Spleen (tissue), 11 donors: ENCODE measurements at regions not wholly inside any gene's neighbourhood (a gene's known extent, or its start where the extent isn't known, plus 50 kb on each side); places are given as distances from the start of the nearest gene placed in this dataset.

Experiments
- DNase-seq: peaks from one replicate; pipeline ENCODE4 v3.0.0-alpha.2; 2020
- H3K27ac ChIP-seq, 8 donors: fragments of 200-600 bp; sonication (generic) in 7 of 8; 1 replicate in 4 of 8; 2 replicates in 4 of 8; pipeline versions ENCODE4 v1.5.0 to v1.8.0; 2016 to 2021; ENCODE audit warnings: inconsistent platforms in 4 of 8, mild to moderate bottlenecking in 4 of 8, moderate library complexity in 1 of 8
- H3K27me3 ChIP-seq, 7 donors: fragments of 200-600 bp; sonication (generic) in 6 of 7; replicated peaks in 1 of 7; 1 replicate in 4 of 7; 2 replicates in 3 of 7; pipeline versions ENCODE4 v1.5.0 to v1.8.0; 2016 to 2021; ENCODE audit warnings: inconsistent platforms in 3 of 7, mild to moderate bottlenecking in 1 of 7
- H3K36me3 ChIP-seq, 6 donors: fragments of 200-600 bp; sonication (generic) in 5 of 6; 1 replicate in 4 of 6; 2 replicates in 2 of 6; pipeline versions ENCODE4 v1.5.0 to v1.8.0; 2016 to 2021; ENCODE audit warnings: inconsistent platforms in 2 of 6
- H3K4me1 ChIP-seq, 6 donors: fragments of 200-600 bp; sonication (generic) in 5 of 6; 1 replicate in 3 of 6; 2 replicates in 3 of 6; pipeline versions ENCODE4 v1.5.0 to v1.8.0; 2016 to 2021; ENCODE audit warnings: inconsistent platforms in 3 of 6
- H3K4me3 ChIP-seq, 8 donors: fragments of 200-600 bp; sonication (generic) in 7 of 8; 1 replicate in 4 of 8; 2 replicates in 4 of 8; pipeline versions ENCODE4 v1.5.0 to v1.8.0; 2016 to 2021; ENCODE audit warnings: inconsistent platforms in 4 of 8, mild to moderate bottlenecking in 4 of 8, moderate library complexity in 2 of 8
- H3K9me3 ChIP-seq, 8 donors: fragments of 200-600 bp; sonication (generic) in 7 of 8; 1 replicate in 4 of 8; 2 replicates in 4 of 8; pipeline versions ENCODE4 v1.5.0 to v1.8.0; 2016 to 2021; ENCODE audit warnings: inconsistent platforms in 4 of 8
- CTCF ChIP-seq, 11 experiments: fragments of 200-600 bp in 7 of 11; fragments of 450-650 bp in 4 of 11; sonication (generic) in 4 of 11; IDR thresholded peaks in 8 of 11; conservative IDR thresholded peaks in 3 of 11; 1 replicate in 7 of 11; 2 replicates in 4 of 11; pipeline versions ENCODE4 v1.4.0 to v1.8.0; 2016 to 2021; ENCODE audit warnings: antibody characterized with exemption in 11 of 11, inconsistent platforms in 4 of 11, mild to moderate bottlenecking in 1 of 11
- POLR2A ChIP-seq, 3 donors: fragments of 450-650 bp; IDR thresholded peaks; one replicate each; pipeline ENCODE4 v1.5.1; 2017; ENCODE audit warnings: antibody characterized with exemption in 3 of 3, mild to moderate bottlenecking in 1 of 3
- POLR2AphosphoS5 ChIP-seq, 3 donors: sonication (generic); formaldehyde crosslinking; IDR thresholded peaks; one replicate each; pipeline ENCODE4 v1.5.1; 2017; ENCODE audit warnings: antibody characterized with exemption in 3 of 3
- WGBS, 5 donors: extraction: QIAGEN DNeasy Blood & Tissue Kit in 3 of 5; methylation state at CpG; one replicate each; pipeline versions ENCODE4 v1.1.5 to v1.1.7; 2013 to 2018; 5-methylcytosine and 5-hydroxymethylcytosine counted together
- intact Hi-C: fragments of 100-400 bp; cut with DNase I; formaldehyde crosslinking; loops from one replicate; pipeline ENCODE4 v1.15.0; 2023; ENCODE audit warnings: low total_unique reads
- donor health status: healthy with polysubstance abuse.
- donor health status: DM: no; HTN: no; CAD: no; lungs with moderate emphysema.
- donor health status: DM: no; HTN: no; CAD: no.
- donor health status: Bipolar disorder and iron deficiency.
- donor health status: healthy.
- donor health status: DM: no; HTN: no; CAD: no.
- donor health status: DM: yes; HTN: yes; CAD: no.

GRCh38 chr4:112073181-112073580 is 72.1 kb upstream of the FAM241A start:
- 74 to 84% (median 78%) methylated on average over 6 of the region's 6 CpGs for WGBS, 5 donors
- no peaks in the 10 kb centered on the region for H3K27me3 ChIP-seq
- H3K4me1 ChIP-seq, result no peaks in the 10 kb centered on the region
- no peak overlapping the region for H3K4me3 ChIP-seq
- no peak for DNase-seq
- H3K36me3 ChIP-seq, result no peaks in the 10 kb centered on the region
- no peak overlapping the region for H3K27ac ChIP-seq
- H3K9me3 ChIP-seq, result peaks cover 0 to 17% (median 8%) of the 10 kb centered on the region in 8 donors
- TF ChIP-seq CTCF (IDR thresholded peaks at IDR 0.05 in 8 of 11, conservative IDR thresholded peaks at IDR 0.05 in 3 of 11) (no peak), POLR2AphosphoS5 (IDR thresholded peaks at IDR 0.05) (no peak), POLR2A (IDR thresholded peaks at IDR 0.05) (no peak)
- intact Hi-C loops, result no loop called here

GRCh38 chr4:112075129-112075753 is 70.0 kb upstream of the FAM241A start:
- 52 to 59% (median 56%) methylated on average over 4 of the region's 4 CpGs for WGBS, 5 donors
- H3K4me1 ChIP-seq, result no peaks in the 10 kb centered on the region
- no peaks in the 10 kb centered on the region for H3K27me3 ChIP-seq
- no peak overlapping the region for H3K4me3 ChIP-seq
- no peak overlapping the region for H3K27ac ChIP-seq
- H3K9me3 ChIP-seq, result peaks cover 0 to 17% (median 8%) of the 10 kb centered on the region in 8 donors
- intact Hi-C loops, result no loop called here
- H3K36me3 ChIP-seq, result no peaks in the 10 kb centered on the region
- DNase-seq, result no peak
- TF ChIP-seq POLR2AphosphoS5 (IDR thresholded peaks at IDR 0.05) (no peak), CTCF (IDR thresholded peaks at IDR 0.05 in 8 of 11, conservative IDR thresholded peaks at IDR 0.05 in 3 of 11) (peak; percentile 29 to 83 (median 64)), POLR2A (IDR thresholded peaks at IDR 0.05) (no peak)

- H3K27ac ChIP-seq, result no peak overlapping the region
- H3K4me3 ChIP-seq, result no peak overlapping the region
- DNase-seq, result no peak
- no peaks in the 10 kb centered on the region for H3K36me3 ChIP-seq
- peaks cover 0 to 17% (median 8%) of the 10 kb centered on the region in 8 donors for H3K9me3 ChIP-seq
- TF ChIP-seq POLR2A (IDR thresholded peaks at IDR 0.05) (no peak), CTCF (IDR thresholded peaks at IDR 0.05 in 8 of 11, conservative IDR thresholded peaks at IDR 0.05 in 3 of 11) (no peak), POLR2AphosphoS5 (IDR thresholded peaks at IDR 0.05) (no peak)
- no peaks in the 10 kb centered on the region for H3K4me1 ChIP-seq
- intact Hi-C loops, result no loop called here
- H3K27me3 ChIP-seq, result no peaks in the 10 kb centered on the region
- WGBS, 5 donors, result 77 to 96% (median 92%) methylated on average over 3 of the region's 3 CpGs
Observed at GRCh38 chr4:112075906-112076305, 69.3 kb upstream of the FAM241A start.

- Histone ChIP-seq H3K27me3 (no peaks in the 10 kb centered on the region), H3K27ac (no peak overlapping the region), H3K9me3 (peaks cover 0 to 17% (median 8%) of the 10 kb centered on the region in 8 donors), H3K4me1 (no peaks in the 10 kb centered on the region), H3K4me3 (no peak overlapping the region), H3K36me3 (no peaks in the 10 kb centered on the region)
- 85 to 94% (median 90%) methylated on average over 6 of the region's 6 CpGs for WGBS, 5 donors
- intact Hi-C loops, result no loop called here
- no peak for DNase-seq
- no peak for TF ChIP-seq CTCF (IDR thresholded peaks at IDR 0.05 in 8 of 11, conservative IDR thresholded peaks at IDR 0.05 in 3 of 11)
- no peak for TF ChIP-seq POLR2AphosphoS5 (IDR thresholded peaks at IDR 0.05)
- TF ChIP-seq POLR2A (IDR thresholded peaks at IDR 0.05), result no peak
Observed at GRCh38 chr4:112076919-112077608, 68.2 kb upstream of the FAM241A start.
